ENCODE measurements at regions not wholly inside any gene's neighbourhood (a gene's known extent, or its start where the extent isn't known, plus 50 kb on each side); places are given as distances from the start of the nearest gene placed in this dataset.

- TF ChIP-seq, protein P1, sequence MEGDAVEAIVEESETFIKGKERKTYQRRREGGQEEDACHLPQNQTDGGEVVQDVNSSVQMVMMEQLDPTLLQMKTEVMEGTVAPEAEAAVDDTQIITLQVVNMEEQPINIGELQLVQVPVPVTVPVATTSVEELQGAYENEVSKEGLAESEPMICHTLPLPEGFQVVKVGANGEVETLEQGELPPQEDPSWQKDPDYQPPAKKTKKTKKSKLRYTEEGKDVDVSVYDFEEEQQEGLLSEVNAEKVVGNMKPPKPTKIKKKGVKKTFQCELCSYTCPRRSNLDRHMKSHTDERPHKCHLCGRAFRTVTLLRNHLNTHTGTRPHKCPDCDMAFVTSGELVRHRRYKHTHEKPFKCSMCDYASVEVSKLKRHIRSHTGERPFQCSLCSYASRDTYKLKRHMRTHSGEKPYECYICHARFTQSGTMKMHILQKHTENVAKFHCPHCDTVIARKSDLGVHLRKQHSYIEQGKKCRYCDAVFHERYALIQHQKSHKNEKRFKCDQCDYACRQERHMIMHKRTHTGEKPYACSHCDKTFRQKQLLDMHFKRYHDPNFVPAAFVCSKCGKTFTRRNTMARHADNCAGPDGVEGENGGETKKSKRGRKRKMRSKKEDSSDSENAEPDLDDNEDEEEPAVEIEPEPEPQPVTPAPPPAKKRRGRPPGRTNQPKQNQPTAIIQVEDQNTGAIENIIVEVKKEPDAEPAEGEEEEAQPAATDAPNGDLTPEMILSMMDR (IDR thresholded peaks at IDR 0.05; ENCODE audit: low read depth, low read length) = no peak
- DNase-seq (ENCODE audit: extremely low read depth, low read depth) = no peak
These were observed 110.8 kb upstream of the CDC42EP3 start for GRCh38 chr2:37782155-37782673.

GRCh38 chr2:37782721-37783371, 111.4 kb upstream of the CDC42EP3 start:
- DNase-seq (ENCODE audit: extremely low read depth, low read depth) = no peak

GRCh38 chr2:37783545-37783944, 112.1 kb upstream of the CDC42EP3 start:
- TF ChIP-seq, protein P1 (IDR thresholded peaks at IDR 0.05; ENCODE audit: low read depth, low read length) = no peak

More at GRCh38 chr2:37782721-37783371, 111.4 kb upstream of the CDC42EP3 start:
- TF ChIP-seq, protein P1 (IDR thresholded peaks at IDR 0.05; ENCODE audit: low read depth, low read length) = no peak

DNA sequence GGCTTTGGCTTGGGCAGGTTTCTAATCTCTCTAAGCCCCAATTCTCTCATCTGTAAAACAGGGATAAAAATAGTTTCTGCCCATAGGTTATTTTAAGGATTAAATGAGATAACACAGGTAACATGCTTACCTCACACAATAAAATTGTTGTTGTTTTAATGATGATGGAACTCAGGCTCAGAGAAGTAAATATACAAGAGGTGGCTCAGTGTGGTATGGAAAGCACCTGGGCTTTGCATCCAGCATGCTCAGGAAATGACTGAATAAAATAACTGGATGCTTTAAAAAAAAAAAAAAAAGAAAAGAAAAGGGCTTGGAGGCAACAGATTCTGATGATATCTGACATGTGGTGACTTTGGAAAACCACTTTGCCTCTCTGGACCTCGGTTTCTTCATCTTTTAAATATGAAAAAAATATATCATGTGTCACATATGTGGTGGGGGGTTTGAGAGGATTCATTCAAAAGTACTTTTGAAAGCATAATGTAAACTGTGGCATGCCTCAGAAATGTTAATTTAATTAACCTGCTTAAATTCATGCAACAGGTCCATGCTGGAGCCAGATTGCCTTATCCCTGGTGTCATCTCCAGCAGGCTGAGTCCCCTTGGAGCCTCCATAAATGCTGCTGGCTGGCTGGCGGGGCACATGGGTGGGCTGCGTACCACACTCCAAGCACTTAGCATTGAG, 112.8 kb upstream of the CDC42EP3 start:
- TF ChIP-seq, protein P1 (IDR thresholded peaks at IDR 0.05; ENCODE audit: low read depth, low read length) = no peak
- peak; percentile 76 for DNase-seq (ENCODE audit: extremely low read depth, low read depth)

More at GRCh38 chr2:37783545-37783944, 112.1 kb upstream of the CDC42EP3 start:
- no peak for DNase-seq (ENCODE audit: extremely low read depth, low read depth)

- no peak for DNase-seq (ENCODE audit: extremely low read depth, low read depth)
These were observed 113.3 kb upstream of the CDC42EP3 start for GRCh38 chr2:37784759-37785149.

GRCh38 chr2:37786191-37786698, 114.8 kb upstream of the CDC42EP3 start:
- no peak for DNase-seq (ENCODE audit: extremely low read depth, low read depth)
- TF ChIP-seq, protein P1 (IDR thresholded peaks at IDR 0.05; ENCODE audit: low read depth, low read length) = no peak

More at GRCh38 chr2:37784759-37785149, 113.3 kb upstream of the CDC42EP3 start:
- TF ChIP-seq, protein P1 (IDR thresholded peaks at IDR 0.05; ENCODE audit: low read depth, low read length) = no peak

GRCh38 chr2:37786854-37787253, 115.4 kb upstream of the CDC42EP3 start:
- no peak for DNase-seq (ENCODE audit: extremely low read depth, low read depth)
- TF ChIP-seq, protein P1 (IDR thresholded peaks at IDR 0.05; ENCODE audit: low read depth, low read length) = no peak

Data from AG09319 (cell line).